Thymus (tissue), 11 donors: ENCODE measurements at regions not wholly inside any gene's neighbourhood (a gene's known extent, or its start where the extent isn't known, plus 50 kb on each side); places are given as distances from the start of the nearest gene placed in this dataset.

ENCODE experiments used
- DNase-seq, 9 donors: peaks; one replicate each; pipeline ENCODE4 v3.0.0-alpha.2; 2013; ENCODE audit warnings: low spot score in 9 of 9, low read depth in 6 of 9, missing footprints in 1 of 9
- H3K27ac ChIP-seq, 2 donors: one replicate each; pipeline ENCODE4 v1.5.1; 2013; ENCODE audit warnings: control low read depth in 1 of 2, low read depth in 1 of 2, low read length in 1 of 2, mild to moderate bottlenecking in 1 of 2, moderate library complexity in 1 of 2
- H3K27me3 ChIP-seq, 2 donors: one replicate each; pipeline ENCODE4 v1.5.1; 2013; ENCODE audit warnings: low read length in 1 of 2; ENCODE audit not compliant: control insufficient read depth in 2 of 2, insufficient read depth in 1 of 2
- H3K36me3 ChIP-seq, 2 donors: one replicate each; pipeline ENCODE4 v1.5.1; 2013; ENCODE audit warnings: low read length in 1 of 2, mild to moderate bottlenecking in 1 of 2, moderate library complexity in 1 of 2; ENCODE audit not compliant: control insufficient read depth in 2 of 2, insufficient read depth in 2 of 2
- H3K4me1 ChIP-seq, 2 donors: one replicate each; pipeline ENCODE4 v1.5.1; 2013; ENCODE audit warnings: low read length in 2 of 2; ENCODE audit not compliant: control insufficient read depth in 2 of 2, insufficient read depth in 2 of 2
- H3K4me3 ChIP-seq, 2 donors: one replicate each; pipeline ENCODE4 v1.5.1; 2013; ENCODE audit warnings: low read length in 2 of 2, control low read depth in 1 of 2, mild to moderate bottlenecking in 1 of 2
- H3K9me3 ChIP-seq, 2 donors: one replicate each; pipeline ENCODE4 v1.5.1; 2013; ENCODE audit warnings: low read length in 1 of 2, mild to moderate bottlenecking in 1 of 2; ENCODE audit not compliant: control insufficient read depth in 2 of 2, insufficient read depth in 1 of 2
- WGBS: extraction: QIAGEN DNeasy Blood & Tissue Kit; methylation state at CpG from one replicate; pipeline ENCODE4 v1.1.7; 2013; 5-methylcytosine and 5-hydroxymethylcytosine counted together
- donor health status: healthy.

- Histone ChIP-seq H3K36me3 (no peaks in the 10 kb centered on the region), H3K27ac (no peak overlapping the region), H3K4me3 (no peak overlapping the region), H3K4me1 (no peaks in the 10 kb centered on the region), H3K9me3 (no peaks in the 10 kb centered on the region), H3K27me3 (no peaks in the 10 kb centered on the region)
- no peak for DNase-seq
- 90% methylated on average over 7 of the region's 7 CpGs for WGBS
Observed at GRCh38 chr2:146037334-146037870, 1517.5 kb upstream of the ZEB2 start.

GRCh38 chr2:146031158-146031557 is 1511.2 kb upstream of the ZEB2 start:
- H3K27ac ChIP-seq, result no peak overlapping the region
- H3K36me3 ChIP-seq, result no peaks in the 10 kb centered on the region
- no peaks in the 10 kb centered on the region for H3K9me3 ChIP-seq
- H3K27me3 ChIP-seq, result no peaks in the 10 kb centered on the region
- no peak for DNase-seq
- H3K4me1 ChIP-seq, result no peaks in the 10 kb centered on the region
- 87% methylated on average over 3 of the region's 3 CpGs for WGBS
- no peak overlapping the region for H3K4me3 ChIP-seq

GRCh38 chr2:146027156-146027555 is 1507.2 kb upstream of the ZEB2 start:
- WGBS, result 89% methylated on average over 2 of the region's 2 CpGs
- no peaks in the 10 kb centered on the region for H3K9me3 ChIP-seq

DNA sequence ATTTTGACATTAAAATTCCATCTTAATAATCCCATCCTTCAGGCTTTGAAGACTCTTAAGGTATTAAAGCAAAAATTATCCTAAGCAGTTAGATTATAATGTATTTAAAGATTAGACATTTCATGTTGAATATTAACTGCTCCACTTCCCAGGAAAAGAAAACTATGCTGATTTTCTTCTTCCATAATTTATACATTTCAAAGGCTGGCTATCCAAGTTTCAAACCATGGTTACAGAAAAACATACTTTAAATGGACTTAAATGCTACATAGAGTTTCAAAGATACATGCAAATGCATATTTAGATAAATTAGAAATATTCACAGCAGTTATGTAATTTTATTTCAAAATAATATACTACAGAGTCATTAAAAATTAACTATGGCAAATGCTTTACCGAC is 1505.6 kb upstream of the ZEB2 start:
- 96% methylated on average over 1 of the region's 1 CpG for WGBS
- no peaks in the 10 kb centered on the region for H3K27me3 ChIP-seq

More at GRCh38 chr2:146027156-146027555, 1507.2 kb upstream of the ZEB2 start:
- no peaks in the 10 kb centered on the region for H3K27me3 ChIP-seq
- no peaks in the 10 kb centered on the region for H3K36me3 ChIP-seq
- DNase-seq, result no peak
- H3K4me1 ChIP-seq, result no peaks in the 10 kb centered on the region
- no peak overlapping the region for H3K4me3 ChIP-seq
- H3K27ac ChIP-seq, result no peak overlapping the region

GRCh38 chr2:146024212-146024743 is 1504.4 kb upstream of the ZEB2 start:
- no peaks in the 10 kb centered on the region for H3K9me3 ChIP-seq

More for the DNA sequence above, 1505.6 kb upstream of the ZEB2 start:
- H3K27ac ChIP-seq, result no peak overlapping the region
- no peak overlapping the region for H3K4me3 ChIP-seq
- H3K9me3 ChIP-seq, result no peaks in the 10 kb centered on the region
- no peaks in the 10 kb centered on the region for H3K4me1 ChIP-seq
- H3K36me3 ChIP-seq, result no peaks in the 10 kb centered on the region
- DNase-seq, result no peak

DNA sequence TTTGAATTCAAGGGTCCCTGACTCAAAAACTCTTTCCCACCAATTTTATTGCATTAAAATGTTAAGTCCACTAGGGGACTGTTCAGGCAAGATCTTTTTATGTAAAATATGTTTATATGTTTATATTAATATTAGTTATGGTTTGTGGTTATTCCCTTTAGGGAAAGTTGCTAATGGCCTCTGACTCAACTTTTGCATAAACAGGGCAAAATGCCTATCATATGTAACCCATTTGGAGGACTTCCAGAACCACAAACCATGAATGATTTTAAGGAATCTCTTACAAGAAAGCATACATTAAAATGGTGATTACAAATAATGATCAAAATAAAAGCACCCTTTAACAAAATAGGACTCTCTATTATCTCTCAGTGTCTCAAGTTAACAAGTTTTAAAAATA is 1484.5 kb upstream of the ZEB2 start:
- H3K4me1 ChIP-seq, result no peaks in the 10 kb centered on the region
- no peaks in the 10 kb centered on the region for H3K9me3 ChIP-seq
- no peaks in the 10 kb centered on the region for H3K27me3 ChIP-seq
- no peak overlapping the region for H3K4me3 ChIP-seq
- no peaks in the 10 kb centered on the region for H3K36me3 ChIP-seq
- no peak for DNase-seq
- no peak overlapping the region for H3K27ac ChIP-seq

More at GRCh38 chr2:146024212-146024743, 1504.4 kb upstream of the ZEB2 start:
- WGBS, result 100% methylated on average over 1 of the region's 1 CpG
- Histone ChIP-seq H3K36me3 (no peaks in the 10 kb centered on the region), H3K4me3 (no peak overlapping the region), H3K27ac (no peak overlapping the region), H3K4me1 (no peaks in the 10 kb centered on the region), H3K27me3 (no peaks in the 10 kb centered on the region)
- no peak for DNase-seq

GRCh38 chr2:146003337-146003736 is 1483.4 kb upstream of the ZEB2 start:
- no peaks in the 10 kb centered on the region for H3K4me1 ChIP-seq
- no peak overlapping the region for H3K4me3 ChIP-seq
- H3K27me3 ChIP-seq, result no peaks in the 10 kb centered on the region
- no peaks in the 10 kb centered on the region for H3K9me3 ChIP-seq
- WGBS, result 95% methylated on average over 4 of the region's 4 CpGs
- DNase-seq, result no peak
- no peak overlapping the region for H3K27ac ChIP-seq
- no peaks in the 10 kb centered on the region for H3K36me3 ChIP-seq

DNA sequence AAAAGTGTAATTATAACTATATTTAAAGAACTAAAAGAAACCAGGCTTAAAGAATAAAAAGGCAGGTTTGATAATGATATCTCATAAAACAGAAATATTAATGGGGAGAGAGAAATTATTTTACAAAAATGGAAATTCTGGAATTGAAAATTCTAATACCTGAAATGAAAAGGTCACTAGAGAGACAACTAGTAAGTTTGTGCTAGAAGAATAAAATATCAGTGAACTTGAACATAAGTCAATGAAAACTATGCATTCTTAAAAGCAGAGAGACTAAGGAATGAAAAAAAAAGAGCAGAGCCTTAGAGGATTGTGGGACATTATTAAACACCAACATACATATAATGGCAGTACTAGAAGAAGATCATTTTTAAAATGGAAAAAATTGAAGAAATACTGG is 1475.0 kb upstream of the ZEB2 start:
- no peak for DNase-seq
- no peak overlapping the region for H3K4me3 ChIP-seq
- H3K27me3 ChIP-seq, result no peaks in the 10 kb centered on the region
- no peak overlapping the region for H3K27ac ChIP-seq
- H3K4me1 ChIP-seq, result no peaks in the 10 kb centered on the region
- H3K9me3 ChIP-seq, result no peaks in the 10 kb centered on the region
- H3K36me3 ChIP-seq, result no peaks in the 10 kb centered on the region

DNA sequence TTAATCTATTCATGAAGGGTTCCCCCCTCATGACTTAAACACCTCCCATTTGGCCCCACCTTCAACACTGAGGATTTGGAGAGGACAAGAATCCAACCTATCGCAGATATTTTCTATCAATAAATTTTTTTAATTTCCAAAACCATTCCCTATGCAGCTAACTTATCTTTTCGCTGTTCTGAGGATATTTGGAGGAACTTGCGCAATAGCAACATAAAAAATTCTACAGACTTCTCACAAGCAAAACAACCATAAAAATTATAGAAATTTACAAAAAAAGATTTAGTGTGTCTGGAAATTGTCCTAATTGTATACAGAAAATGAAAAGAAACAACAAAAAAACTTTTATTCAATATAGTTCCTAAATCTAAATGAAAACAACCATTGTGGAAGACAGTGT is 1472.7 kb upstream of the ZEB2 start:
- WGBS, result 98% methylated on average over 3 of the region's 3 CpGs
- DNase-seq, result no peak
- H3K27ac ChIP-seq, result no peak overlapping the region

GRCh38 chr2:145987793-145988192 is 1467.9 kb upstream of the ZEB2 start:
- DNase-seq, result no peak
- 96% methylated on average over 2 of the region's 2 CpGs for WGBS

More for the DNA sequence above, 1472.7 kb upstream of the ZEB2 start:
- Histone ChIP-seq H3K27me3 (no peaks in the 10 kb centered on the region), H3K36me3 (no peaks in the 10 kb centered on the region), H3K9me3 (no peaks in the 10 kb centered on the region), H3K4me3 (no peak overlapping the region), H3K4me1 (no peaks in the 10 kb centered on the region)

More at GRCh38 chr2:145987793-145988192, 1467.9 kb upstream of the ZEB2 start:
- no peaks in the 10 kb centered on the region for H3K36me3 ChIP-seq
- no peaks in the 10 kb centered on the region for H3K4me1 ChIP-seq
- no peaks in the 10 kb centered on the region for H3K27me3 ChIP-seq
- H3K9me3 ChIP-seq, result no peaks in the 10 kb centered on the region
- no peak overlapping the region for H3K27ac ChIP-seq
- no peak overlapping the region for H3K4me3 ChIP-seq
